Hematopoietic multipotent progenitor cell (in vitro differentiated cells): ENCODE measurements at regions not wholly inside any gene's neighbourhood (a gene's known extent, or its start where the extent isn't known, plus 50 kb on each side); places are given as distances from the start of the nearest gene placed in this dataset.
A peak's percentile ranks its signal among the peaks of the same experiment; 100 is the strongest.

ENCODE experiments used
- DNase-seq, 3 donors: peaks; one replicate each; pipeline ENCODE4 v3.0.0-alpha.2; 2011 to 2015; ENCODE audit warnings: low read depth in 2 of 3, low spot score in 2 of 3

DNA sequence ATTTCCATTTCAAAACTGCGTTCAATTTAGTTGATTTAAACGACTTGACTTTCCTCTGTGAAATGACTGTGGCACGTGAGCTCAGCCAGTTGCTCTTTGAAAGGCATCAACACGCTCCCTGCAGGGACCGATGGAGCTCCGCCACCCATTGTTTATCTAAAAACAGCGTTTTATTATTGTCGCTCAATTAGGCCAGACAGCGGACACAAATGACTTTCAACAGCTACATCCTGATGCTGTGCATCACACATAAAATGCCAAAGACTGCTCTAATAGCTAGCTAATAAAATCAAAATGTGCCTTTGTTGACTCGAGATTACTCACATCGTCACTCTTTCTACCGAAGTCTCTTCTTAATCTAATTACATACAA lies 332.5 kb downstream of the CD83 start:
- no peak for DNase-seq

GRCh38 chr6:14450578-14450977 lies 333.0 kb downstream of the CD83 start:
- DNase-seq: no peak

GRCh38 chr6:14451594-14452374 lies 334.2 kb downstream of the CD83 start:
- DNase-seq: no peak

GRCh38 chr6:14452567-14453527 lies 335.3 kb downstream of the CD83 start:
- peak in 2 of 3 donors; percentile 94 to 99 for DNase-seq

GRCh38 chr6:14453712-14454472 lies 336.3 kb downstream of the CD83 start:
- DNase-seq: no peak

GRCh38 chr6:14454473-14454775 lies 336.9 kb downstream of the CD83 start:
- DNase-seq: no peak

DNA sequence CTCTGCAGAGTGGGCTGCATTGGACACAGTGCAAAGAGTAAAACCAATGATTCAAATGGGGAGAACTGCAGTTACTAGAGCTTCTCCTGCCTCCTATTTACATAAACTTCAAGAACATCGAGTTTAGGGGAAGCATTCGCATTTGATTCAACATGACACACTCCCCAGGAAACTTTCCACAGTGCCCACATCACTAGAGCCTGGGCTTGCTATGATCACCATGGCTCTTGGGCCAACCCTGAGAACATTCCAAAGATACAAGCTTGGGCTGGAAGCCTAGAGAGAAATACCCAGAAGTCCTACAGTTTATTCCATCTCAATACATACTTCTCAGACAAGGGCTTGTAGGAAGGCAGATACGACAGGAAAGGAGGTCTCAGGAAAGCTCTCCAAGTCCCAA lies 337.9 kb downstream of the CD83 start:
- DNase-seq: no peak

DNA sequence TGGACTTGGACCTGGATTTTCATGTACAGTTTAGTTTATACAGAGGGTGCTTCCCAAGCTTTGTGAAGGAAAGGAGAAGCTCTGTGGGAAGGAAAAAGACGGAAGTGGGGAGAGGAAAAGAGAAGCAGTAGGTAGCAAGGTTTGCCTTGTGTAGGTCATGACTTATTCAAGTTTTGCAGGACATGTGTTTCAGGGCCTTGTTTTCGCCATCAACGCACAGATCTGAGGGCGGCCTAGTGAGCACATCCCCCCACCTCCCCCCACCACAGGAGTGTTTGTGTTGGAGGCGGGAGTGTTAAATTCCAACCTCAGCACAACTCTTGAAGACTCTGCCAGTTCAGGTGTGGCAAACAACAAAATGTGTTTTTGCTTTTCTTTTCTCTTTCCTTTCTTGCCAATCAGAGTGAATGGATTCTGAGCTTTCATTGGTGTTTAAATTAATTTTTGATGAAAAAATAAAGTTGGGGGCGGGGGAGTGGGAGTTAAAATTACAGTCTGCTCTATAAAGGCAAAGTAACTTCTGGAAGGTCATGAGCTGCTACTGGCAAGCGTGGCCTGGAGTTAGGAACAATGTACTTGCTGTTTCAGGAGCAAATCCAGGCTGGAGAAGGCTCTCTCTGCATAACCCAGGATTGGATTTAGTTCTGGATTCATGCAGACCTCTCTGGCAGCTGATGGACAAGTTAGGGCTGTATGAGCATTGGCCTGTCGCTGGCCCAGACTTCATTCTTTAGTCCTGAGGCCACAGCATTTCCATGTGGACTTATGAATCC lies 338.5 kb downstream of the CD83 start:
- no peak for DNase-seq

GRCh38 chr6:14456941-14457340 lies 339.4 kb downstream of the CD83 start:
- no peak for DNase-seq

DNA sequence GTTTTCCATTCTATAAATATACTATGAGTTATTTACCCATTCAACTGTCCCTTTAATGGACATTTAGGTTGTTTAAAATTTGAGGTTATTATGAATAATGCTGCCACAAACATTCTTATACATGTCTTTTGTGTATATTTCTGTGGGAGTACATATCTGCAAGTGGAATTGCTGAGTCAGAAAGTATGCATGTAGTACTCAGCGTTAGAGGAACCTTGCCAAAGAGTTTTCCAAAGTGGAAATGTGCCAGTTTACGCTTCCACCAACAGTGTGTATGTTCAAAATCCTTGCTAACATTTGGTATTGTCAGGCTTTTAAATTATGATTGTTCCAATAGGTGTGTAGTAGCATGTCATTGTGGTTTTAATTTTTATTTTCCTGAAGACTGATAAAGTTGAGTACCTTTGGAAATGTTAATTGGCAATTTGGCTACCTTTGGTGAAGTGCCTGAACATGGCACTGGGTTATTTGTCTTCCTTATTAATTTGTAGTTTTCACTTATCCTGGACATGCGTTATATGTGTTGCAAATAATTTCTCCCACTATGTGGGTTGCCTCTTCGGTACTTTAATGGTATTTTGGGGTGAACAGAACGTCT lies 341.2 kb downstream of the CD83 start:
- no peak for DNase-seq

DNA sequence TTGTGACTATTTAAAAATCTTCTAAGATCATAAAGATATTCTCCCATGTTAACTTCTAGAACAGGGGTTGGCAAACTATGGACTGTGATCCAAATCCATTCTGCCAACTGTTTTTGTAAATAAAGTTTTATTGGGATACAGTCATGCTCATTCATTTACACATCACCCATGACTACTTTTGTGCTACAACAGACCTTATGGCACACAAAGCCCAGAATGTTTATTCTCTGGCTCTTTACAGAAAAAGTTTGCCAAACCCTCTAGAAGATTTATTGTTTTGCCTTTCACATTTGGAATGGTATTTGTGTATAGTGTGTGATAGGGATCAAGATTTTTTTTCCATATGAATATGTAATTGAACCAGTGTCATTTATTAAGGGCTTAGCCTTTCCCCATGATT lies 341.7 kb downstream of the CD83 start:
- no peak for DNase-seq

DNA sequence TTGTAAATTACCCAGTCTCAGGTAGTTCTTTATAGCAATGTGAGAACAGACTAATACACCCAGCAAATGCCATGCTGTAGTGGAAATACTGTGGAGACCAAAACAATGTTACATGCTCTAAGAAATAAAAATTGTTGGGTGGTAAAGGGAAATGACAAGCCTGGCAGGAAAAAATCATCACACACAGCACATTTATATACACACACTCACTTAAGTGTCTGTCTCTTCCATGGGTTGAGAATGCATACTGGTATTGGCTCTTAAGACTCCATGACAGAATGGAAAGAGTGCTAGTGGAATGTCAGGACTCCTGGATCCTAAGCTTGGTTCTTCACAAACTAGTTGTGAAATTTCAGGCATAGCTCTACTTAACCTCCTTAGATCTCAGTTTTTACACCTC lies 343.0 kb downstream of the CD83 start:
- no peak for DNase-seq

GRCh38 chr6:14462135-14462534 lies 344.6 kb downstream of the CD83 start:
- no peak for DNase-seq

DNA sequence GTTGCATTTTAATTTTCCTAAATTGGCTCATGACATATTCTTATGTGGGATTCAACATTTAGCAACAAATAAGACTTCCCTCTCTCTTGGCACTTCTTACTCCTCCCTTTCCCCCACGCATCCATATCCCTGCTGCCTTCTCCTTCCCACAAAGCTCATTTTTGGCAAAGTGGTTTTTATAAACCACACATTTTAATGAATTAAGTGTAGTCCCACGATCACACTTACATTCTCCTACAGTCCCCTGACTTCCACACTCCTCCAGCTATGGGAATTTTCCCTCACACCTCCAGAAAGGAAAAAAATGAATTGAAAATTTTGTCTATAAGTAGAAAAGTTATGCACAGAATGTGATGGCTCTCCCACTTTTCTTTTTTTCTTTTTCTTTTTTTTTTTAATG lies 345.0 kb downstream of the CD83 start:
- no peak for DNase-seq

- no peak for DNase-seq
These were observed 345.5 kb downstream of the CD83 start for GRCh38 chr6:14463110-14463509.

DNA sequence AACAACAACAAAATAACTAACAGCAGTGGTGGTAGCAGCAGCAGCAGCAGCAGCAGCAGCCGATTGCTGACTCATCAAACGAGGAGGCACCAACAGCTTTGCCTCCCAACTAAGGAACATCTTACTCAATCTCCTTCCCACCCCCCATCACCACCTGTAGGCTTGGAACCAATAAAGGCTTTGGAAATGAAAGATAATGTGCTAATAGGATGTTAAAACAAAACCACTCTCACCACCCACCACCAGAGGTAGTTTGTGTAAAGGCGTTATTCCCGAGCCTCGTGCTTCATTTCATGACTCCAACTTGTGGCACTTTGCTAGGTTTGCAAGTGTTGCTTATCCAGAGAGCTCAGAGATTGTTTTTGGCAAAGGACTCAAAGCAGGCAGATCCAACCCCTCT lies 346.5 kb downstream of the CD83 start:
- DNase-seq: peak in 1 of 3 donors; percentile 44

DNA sequence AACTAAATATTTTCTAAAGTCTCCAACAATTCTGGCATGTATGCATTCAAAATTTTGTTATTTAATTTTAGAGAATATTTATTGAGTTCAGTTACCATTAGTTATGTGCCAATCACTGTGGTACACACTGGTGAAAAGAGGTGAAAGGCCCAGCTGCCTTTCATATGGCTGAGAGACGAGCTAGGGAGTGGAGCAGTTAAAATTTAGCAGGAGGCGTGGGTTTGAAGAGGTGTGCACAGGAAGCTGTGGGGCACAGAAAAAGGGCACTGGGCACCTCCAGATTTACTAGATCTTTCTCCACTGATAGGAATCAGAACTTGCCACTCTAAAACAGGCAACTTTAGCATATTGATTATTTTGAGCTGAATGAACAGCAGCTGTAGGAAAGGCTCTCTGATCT lies 347.1 kb downstream of the CD83 start:
- DNase-seq: no peak

DNA sequence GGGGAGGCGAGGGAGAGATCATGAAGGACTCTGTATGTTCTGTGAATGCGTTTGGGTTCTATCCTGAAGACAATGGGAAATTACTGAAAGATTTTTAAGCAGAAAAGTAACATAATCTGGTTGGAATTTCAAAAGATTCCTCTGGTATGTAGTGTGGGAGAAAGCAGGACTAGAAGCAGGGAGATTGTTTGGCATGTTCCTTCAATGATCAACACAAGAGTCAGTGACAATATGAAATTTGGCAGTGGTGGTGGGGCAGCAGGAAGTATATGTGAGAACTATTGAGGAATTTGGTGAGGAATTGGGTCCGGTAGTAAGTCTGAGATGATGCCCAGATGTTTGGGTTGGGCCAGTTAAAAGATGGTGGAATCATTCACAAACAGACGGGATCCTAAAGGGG lies 348.7 kb downstream of the CD83 start:
- DNase-seq: no peak

GRCh38 chr6:14467591-14467990 lies 350.0 kb downstream of the CD83 start:
- no peak for DNase-seq

DNA sequence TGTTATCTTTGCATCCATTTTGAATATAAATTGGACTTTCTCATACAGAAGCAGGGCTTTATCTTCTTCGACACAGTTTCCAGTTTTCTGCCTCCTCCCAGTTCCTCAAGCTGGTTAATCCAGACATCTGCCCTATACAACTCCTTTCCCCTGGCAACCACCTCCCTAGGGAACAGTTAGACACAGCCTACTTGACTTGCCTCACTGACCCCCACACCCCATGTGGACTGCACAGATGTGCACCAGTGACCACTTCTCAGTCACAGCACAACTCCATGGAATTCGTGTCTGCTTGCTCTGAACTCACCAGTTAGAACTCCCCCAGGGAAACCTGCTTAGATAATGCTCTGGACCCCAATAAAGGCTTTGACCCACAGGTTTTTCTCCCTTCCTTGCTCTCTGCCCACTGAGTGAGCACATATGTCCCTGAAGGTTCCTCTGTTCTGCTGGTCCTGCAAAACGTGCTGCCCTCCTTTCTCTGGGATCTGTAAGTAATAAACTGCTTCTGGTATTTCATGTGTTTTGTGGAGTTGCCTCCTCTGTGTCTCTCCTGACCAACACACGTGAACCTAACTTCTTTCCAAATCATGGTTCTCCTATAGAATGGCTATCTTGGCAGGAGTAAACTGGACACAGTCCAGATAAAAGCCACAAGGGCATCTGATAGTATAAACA lies 351.2 kb downstream of the CD83 start:
- DNase-seq: no peak
